Liver (tissue), 3 donors: ENCODE measurements at regions not wholly inside any gene's neighbourhood (a gene's known extent, or its start where the extent isn't known, plus 50 kb on each side); places are given as distances from the start of the nearest gene placed in this dataset.

Source experiments
- JUND ChIP-seq, 2 donors: IDR thresholded peaks; 2 replicates each; pipeline ENCODE4 v1.6.1; 2016; ENCODE audit warnings: antibody characterized with exemption in 2 of 2
- RAD21 ChIP-seq, 2 donors: IDR thresholded peaks; 2 replicates each; pipeline ENCODE4 v1.6.1; 2016; ENCODE audit warnings: antibody characterized with exemption in 2 of 2, mild to moderate bottlenecking in 2 of 2
- SP1 ChIP-seq: IDR thresholded peaks from 2 replicates; pipeline ENCODE4 v1.6.1; 2018; ENCODE audit warnings: antibody characterized with exemption, mild to moderate bottlenecking
- TF ChIP-seq, protein P1 (sequence below): fragments of 150-350 bp; IDR thresholded peaks from 2 replicates; pipeline ENCODE4 v1.5.1; 2017; ENCODE audit warnings: improper control_type of control experiment, low read depth, low read length; ENCODE audit not compliant: missing input control
- TF ChIP-seq, protein P2 (sequence below): IDR thresholded peaks from 2 replicates; pipeline ENCODE4 v1.6.1; 2016; ENCODE audit warnings: antibody characterized with exemption
- TF ChIP-seq, protein P3 (sequence below): IDR thresholded peaks from 2 replicates; pipeline ENCODE4 v1.6.1; 2016; ENCODE audit warnings: antibody characterized with exemption, mild to moderate bottlenecking
- donor health status: healthy.
- donor health status: healthy.

GRCh38 chr15:59841036-59841435 is 151.9 kb upstream of the BNIP2 start:
- TF ChIP-seq RAD21 (IDR thresholded peaks at IDR 0.05): no peak
- TF ChIP-seq, protein P1, sequence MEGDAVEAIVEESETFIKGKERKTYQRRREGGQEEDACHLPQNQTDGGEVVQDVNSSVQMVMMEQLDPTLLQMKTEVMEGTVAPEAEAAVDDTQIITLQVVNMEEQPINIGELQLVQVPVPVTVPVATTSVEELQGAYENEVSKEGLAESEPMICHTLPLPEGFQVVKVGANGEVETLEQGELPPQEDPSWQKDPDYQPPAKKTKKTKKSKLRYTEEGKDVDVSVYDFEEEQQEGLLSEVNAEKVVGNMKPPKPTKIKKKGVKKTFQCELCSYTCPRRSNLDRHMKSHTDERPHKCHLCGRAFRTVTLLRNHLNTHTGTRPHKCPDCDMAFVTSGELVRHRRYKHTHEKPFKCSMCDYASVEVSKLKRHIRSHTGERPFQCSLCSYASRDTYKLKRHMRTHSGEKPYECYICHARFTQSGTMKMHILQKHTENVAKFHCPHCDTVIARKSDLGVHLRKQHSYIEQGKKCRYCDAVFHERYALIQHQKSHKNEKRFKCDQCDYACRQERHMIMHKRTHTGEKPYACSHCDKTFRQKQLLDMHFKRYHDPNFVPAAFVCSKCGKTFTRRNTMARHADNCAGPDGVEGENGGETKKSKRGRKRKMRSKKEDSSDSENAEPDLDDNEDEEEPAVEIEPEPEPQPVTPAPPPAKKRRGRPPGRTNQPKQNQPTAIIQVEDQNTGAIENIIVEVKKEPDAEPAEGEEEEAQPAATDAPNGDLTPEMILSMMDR: no peak
- TF ChIP-seq, protein P2, sequence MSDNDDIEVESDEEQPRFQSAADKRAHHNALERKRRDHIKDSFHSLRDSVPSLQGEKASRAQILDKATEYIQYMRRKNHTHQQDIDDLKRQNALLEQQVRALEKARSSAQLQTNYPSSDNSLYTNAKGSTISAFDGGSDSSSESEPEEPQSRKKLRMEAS: no peak
- TF ChIP-seq JUND (IDR thresholded peaks at IDR 0.05): no peak
- TF ChIP-seq, protein P3, sequence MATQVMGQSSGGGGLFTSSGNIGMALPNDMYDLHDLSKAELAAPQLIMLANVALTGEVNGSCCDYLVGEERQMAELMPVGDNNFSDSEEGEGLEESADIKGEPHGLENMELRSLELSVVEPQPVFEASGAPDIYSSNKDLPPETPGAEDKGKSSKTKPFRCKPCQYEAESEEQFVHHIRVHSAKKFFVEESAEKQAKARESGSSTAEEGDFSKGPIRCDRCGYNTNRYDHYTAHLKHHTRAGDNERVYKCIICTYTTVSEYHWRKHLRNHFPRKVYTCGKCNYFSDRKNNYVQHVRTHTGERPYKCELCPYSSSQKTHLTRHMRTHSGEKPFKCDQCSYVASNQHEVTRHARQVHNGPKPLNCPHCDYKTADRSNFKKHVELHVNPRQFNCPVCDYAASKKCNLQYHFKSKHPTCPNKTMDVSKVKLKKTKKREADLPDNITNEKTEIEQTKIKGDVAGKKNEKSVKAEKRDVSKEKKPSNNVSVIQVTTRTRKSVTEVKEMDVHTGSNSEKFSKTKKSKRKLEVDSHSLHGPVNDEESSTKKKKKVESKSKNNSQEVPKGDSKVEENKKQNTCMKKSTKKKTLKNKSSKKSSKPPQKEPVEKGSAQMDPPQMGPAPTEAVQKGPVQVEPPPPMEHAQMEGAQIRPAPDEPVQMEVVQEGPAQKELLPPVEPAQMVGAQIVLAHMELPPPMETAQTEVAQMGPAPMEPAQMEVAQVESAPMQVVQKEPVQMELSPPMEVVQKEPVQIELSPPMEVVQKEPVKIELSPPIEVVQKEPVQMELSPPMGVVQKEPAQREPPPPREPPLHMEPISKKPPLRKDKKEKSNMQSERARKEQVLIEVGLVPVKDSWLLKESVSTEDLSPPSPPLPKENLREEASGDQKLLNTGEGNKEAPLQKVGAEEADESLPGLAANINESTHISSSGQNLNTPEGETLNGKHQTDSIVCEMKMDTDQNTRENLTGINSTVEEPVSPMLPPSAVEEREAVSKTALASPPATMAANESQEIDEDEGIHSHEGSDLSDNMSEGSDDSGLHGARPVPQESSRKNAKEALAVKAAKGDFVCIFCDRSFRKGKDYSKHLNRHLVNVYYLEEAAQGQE: no peak
- no peak for TF ChIP-seq SP1
